ENCODE measurements at regions not wholly inside any gene's neighbourhood (a gene's known extent, or its start where the extent isn't known, plus 50 kb on each side); places are given as distances from the start of the nearest gene placed in this dataset.

DNA sequence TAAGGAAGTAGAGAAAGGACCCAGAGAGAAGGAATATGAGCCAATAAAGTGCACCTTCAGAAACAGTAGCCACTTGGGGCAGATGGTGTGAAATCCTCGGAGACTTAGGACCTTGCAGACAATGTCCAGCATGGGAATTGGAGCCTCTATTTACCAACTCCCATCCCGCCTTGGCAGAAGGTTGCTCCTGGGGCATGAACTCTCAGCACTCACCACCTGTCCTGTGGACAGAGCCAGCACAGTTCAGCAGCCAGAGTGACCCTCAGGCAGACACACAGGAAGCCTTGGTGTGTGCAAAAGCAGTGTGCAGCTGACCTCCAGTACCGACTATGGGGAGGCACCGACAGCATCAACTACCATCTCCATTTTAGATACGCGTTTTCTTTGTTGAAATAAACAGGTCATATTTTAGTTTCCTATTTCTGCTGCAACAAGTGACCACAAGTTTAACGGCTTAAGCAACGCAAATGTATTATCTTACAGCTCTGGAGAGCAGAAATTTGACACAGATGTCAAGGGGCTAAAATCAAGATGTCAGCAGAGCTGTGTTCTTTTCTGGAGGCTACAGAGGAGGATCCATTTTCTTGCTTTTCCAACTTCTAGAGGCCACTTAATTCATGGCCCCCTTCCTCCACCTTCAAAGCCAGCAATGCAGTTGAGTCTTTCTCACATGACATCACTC is 428.1 kb downstream of the MED13L start:
- peaks cover 0 to 3% (median 0%) of the 10 kb centered on the region in 4 donors for H3K27me3 ChIP-seq (ENCODE audit: control insufficient read depth in 4 of 4, insufficient read depth in 4 of 4, low read length in 3 of 4)
- no peak for TF ChIP-seq YY1 (IDR thresholded peaks at IDR 0.05)
- TF ChIP-seq RAD21 (IDR thresholded peaks at IDR 0.05): no peak
- TF ChIP-seq RXRA (IDR thresholded peaks at IDR 0.05): no peak
- TF ChIP-seq, protein P1, sequence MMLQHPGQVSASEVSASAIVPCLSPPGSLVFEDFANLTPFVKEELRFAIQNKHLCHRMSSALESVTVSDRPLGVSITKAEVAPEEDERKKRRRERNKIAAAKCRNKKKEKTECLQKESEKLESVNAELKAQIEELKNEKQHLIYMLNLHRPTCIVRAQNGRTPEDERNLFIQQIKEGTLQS (IDR thresholded peaks at IDR 0.05): no peak
- TF ChIP-seq, protein P2, sequence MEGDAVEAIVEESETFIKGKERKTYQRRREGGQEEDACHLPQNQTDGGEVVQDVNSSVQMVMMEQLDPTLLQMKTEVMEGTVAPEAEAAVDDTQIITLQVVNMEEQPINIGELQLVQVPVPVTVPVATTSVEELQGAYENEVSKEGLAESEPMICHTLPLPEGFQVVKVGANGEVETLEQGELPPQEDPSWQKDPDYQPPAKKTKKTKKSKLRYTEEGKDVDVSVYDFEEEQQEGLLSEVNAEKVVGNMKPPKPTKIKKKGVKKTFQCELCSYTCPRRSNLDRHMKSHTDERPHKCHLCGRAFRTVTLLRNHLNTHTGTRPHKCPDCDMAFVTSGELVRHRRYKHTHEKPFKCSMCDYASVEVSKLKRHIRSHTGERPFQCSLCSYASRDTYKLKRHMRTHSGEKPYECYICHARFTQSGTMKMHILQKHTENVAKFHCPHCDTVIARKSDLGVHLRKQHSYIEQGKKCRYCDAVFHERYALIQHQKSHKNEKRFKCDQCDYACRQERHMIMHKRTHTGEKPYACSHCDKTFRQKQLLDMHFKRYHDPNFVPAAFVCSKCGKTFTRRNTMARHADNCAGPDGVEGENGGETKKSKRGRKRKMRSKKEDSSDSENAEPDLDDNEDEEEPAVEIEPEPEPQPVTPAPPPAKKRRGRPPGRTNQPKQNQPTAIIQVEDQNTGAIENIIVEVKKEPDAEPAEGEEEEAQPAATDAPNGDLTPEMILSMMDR (IDR thresholded peaks at IDR 0.05; ENCODE audit: low read depth, low read length, missing input control): no peak
- no peak for DNase-seq (ENCODE audit: low spot score)
- no peak overlapping the region for H3K27ac ChIP-seq (ENCODE audit: low read depth in 1 of 2, low read length in 2 of 2)
- no peak overlapping the region for H3K4me3 ChIP-seq (ENCODE audit: low read depth in 1 of 3, low read length in 3 of 3)
- 81% methylated on average over 8 of the region's 8 CpGs for WGBS
- H3K36me3 ChIP-seq (ENCODE audit: control insufficient read depth in 4 of 4, insufficient read depth in 3 of 4, low read depth in 1 of 4, low read length in 3 of 4): no peaks in the 10 kb centered on the region
- no peaks in the 10 kb centered on the region for H3K4me1 ChIP-seq (ENCODE audit: control insufficient read depth in 4 of 4, insufficient read depth in 4 of 4, low read length in 3 of 4)
- H3K9me3 ChIP-seq (ENCODE audit: control insufficient read depth in 4 of 4, low read length in 3 of 4): peaks cover 0 to 12% (median 6%) of the 10 kb centered on the region in 4 donors
- no peak overlapping the region for H3K9ac ChIP-seq (ENCODE audit: low read depth in 1 of 2, low read length in 2 of 2)

DNA sequence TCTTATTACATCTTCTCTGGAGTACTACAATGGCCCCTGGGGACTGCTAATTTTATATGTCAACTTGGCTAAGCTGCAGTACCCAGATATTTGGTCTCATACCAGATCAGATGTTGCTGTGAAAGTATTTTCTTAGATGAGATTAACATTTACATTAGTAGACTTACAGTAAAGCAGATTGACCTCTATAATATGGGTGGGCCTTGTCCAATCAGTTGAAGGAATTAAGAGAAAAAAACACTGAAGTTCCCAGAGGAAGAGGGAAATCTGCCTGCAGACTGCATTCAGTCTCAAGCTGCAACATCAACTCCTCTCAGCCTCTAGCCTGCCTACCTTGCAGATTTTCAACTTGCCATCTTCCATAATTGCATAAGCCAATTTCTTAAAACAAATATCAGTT is 430.1 kb downstream of the MED13L start:
- Histone ChIP-seq H3K27ac (ENCODE audit: low read depth in 1 of 2, low read length in 2 of 2) (no peak overlapping the region), H3K9me3 (ENCODE audit: control insufficient read depth in 4 of 4, low read length in 3 of 4) (peaks cover 0 to 12% (median 6%) of the 10 kb centered on the region in 4 donors), H3K4me3 (ENCODE audit: low read depth in 1 of 3, low read length in 3 of 3) (no peak overlapping the region), H3K9ac (ENCODE audit: low read depth in 1 of 2, low read length in 2 of 2) (no peak overlapping the region), H3K4me1 (ENCODE audit: control insufficient read depth in 4 of 4, insufficient read depth in 4 of 4, low read length in 3 of 4) (no peaks in the 10 kb centered on the region), H3K27me3 (ENCODE audit: control insufficient read depth in 4 of 4, insufficient read depth in 4 of 4, low read length in 3 of 4) (no peaks in the 10 kb centered on the region), H3K36me3 (ENCODE audit: control insufficient read depth in 4 of 4, insufficient read depth in 3 of 4, low read depth in 1 of 4, low read length in 3 of 4) (no peaks in the 10 kb centered on the region)
- DNase-seq (ENCODE audit: low spot score): no peak
- no peak for TF ChIP-seq GABPA (IDR thresholded peaks at IDR 0.05 in 1 of 2, conservative IDR thresholded peaks at IDR 0.05 in 1 of 2)
- TF ChIP-seq SP1 (IDR thresholded peaks at IDR 0.05): no peak
- TF ChIP-seq, protein P3, sequence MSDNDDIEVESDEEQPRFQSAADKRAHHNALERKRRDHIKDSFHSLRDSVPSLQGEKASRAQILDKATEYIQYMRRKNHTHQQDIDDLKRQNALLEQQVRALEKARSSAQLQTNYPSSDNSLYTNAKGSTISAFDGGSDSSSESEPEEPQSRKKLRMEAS (IDR thresholded peaks at IDR 0.05): no peak
- TF ChIP-seq FOXA2 (IDR thresholded peaks at IDR 0.05): no peak
- TF ChIP-seq, protein P1 (IDR thresholded peaks at IDR 0.05): no peak
- TF ChIP-seq TAF1 (conservative IDR thresholded peaks at IDR 0.05): no peak
- no peak for TF ChIP-seq EGR1 (IDR thresholded peaks at IDR 0.05; ENCODE audit: low read depth in 2 of 2)
- TF ChIP-seq, protein P4, sequence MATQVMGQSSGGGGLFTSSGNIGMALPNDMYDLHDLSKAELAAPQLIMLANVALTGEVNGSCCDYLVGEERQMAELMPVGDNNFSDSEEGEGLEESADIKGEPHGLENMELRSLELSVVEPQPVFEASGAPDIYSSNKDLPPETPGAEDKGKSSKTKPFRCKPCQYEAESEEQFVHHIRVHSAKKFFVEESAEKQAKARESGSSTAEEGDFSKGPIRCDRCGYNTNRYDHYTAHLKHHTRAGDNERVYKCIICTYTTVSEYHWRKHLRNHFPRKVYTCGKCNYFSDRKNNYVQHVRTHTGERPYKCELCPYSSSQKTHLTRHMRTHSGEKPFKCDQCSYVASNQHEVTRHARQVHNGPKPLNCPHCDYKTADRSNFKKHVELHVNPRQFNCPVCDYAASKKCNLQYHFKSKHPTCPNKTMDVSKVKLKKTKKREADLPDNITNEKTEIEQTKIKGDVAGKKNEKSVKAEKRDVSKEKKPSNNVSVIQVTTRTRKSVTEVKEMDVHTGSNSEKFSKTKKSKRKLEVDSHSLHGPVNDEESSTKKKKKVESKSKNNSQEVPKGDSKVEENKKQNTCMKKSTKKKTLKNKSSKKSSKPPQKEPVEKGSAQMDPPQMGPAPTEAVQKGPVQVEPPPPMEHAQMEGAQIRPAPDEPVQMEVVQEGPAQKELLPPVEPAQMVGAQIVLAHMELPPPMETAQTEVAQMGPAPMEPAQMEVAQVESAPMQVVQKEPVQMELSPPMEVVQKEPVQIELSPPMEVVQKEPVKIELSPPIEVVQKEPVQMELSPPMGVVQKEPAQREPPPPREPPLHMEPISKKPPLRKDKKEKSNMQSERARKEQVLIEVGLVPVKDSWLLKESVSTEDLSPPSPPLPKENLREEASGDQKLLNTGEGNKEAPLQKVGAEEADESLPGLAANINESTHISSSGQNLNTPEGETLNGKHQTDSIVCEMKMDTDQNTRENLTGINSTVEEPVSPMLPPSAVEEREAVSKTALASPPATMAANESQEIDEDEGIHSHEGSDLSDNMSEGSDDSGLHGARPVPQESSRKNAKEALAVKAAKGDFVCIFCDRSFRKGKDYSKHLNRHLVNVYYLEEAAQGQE (IDR thresholded peaks at IDR 0.05): no peak
- no peak for TF ChIP-seq HNF4G (IDR thresholded peaks at IDR 0.05)
- TF ChIP-seq YY1 (IDR thresholded peaks at IDR 0.05): no peak
- no peak for TF ChIP-seq NR2F2 (IDR thresholded peaks at IDR 0.05)
- no peak for TF ChIP-seq FOXA1 (IDR thresholded peaks at IDR 0.05)
- no peak for TF ChIP-seq JUND (IDR thresholded peaks at IDR 0.05)
- TF ChIP-seq HNF4A (conservative IDR thresholded peaks at IDR 0.05): no peak

Measured in liver (tissue), 8 donors.